WERI-Rb-1 (cell line): ENCODE measurements at regions not wholly inside any gene's neighbourhood (a gene's known extent, or its start where the extent isn't known, plus 50 kb on each side); places are given as distances from the start of the nearest gene placed in this dataset.

Experiments used
- DNase-seq: peaks from one replicate; pipeline ENCODE4 v3.0.0-alpha.2; 2020
- H3K27ac ChIP-seq: fragments of 250-450 bp; sonication (Bioruptor Pico); 2 replicates; pipeline ENCODE4 v1.5.1; 2020; ENCODE audit warnings: mild to moderate bottlenecking, moderate library complexity
- H3K27me3 ChIP-seq: fragments of 250-450 bp; sonication (Bioruptor Pico); 2 replicates; pipeline ENCODE4 v1.5.1; 2021; ENCODE audit warnings: mild to moderate bottlenecking, low read depth, moderate library complexity; ENCODE audit not compliant: insufficient read depth, severe bottlenecking
- H3K36me3 ChIP-seq: fragments of 250-450 bp; sonication (Bioruptor Pico); 2 replicates; pipeline ENCODE4 v1.5.1; 2020; ENCODE audit warnings: mild to moderate bottlenecking, moderate library complexity
- H3K4me3 ChIP-seq: 2 replicates; pipeline ENCODE4 v1.5.1; 2011; ENCODE audit warnings: low read depth, mild to moderate bottlenecking, control low read depth, low read length
- H3K9me3 ChIP-seq: fragments of 250-450 bp; sonication (Bioruptor Pico); 2 replicates; pipeline ENCODE4 v1.5.1; 2021; ENCODE audit warnings: mild to moderate bottlenecking, moderate library complexity; ENCODE audit not compliant: severe bottlenecking
- CTCF ChIP-seq: IDR thresholded peaks from 2 replicates; pipeline ENCODE4 v1.5.1; 2011; ENCODE audit warnings: low read depth, mild to moderate bottlenecking, control low read depth, inconsistent platforms, low read length

GRCh38 chr21:39055167-39055767, 128.0 kb downstream of the PSMG1 start:
- Histone ChIP-seq H3K27me3 (no peaks in the 10 kb centered on the region), H3K9me3 (no peaks in the 10 kb centered on the region), H3K4me3 (no peak overlapping the region), H3K27ac (no peak overlapping the region), H3K36me3 (no peaks in the 10 kb centered on the region)
- DNase-seq, result no peak
- TF ChIP-seq CTCF, result no peak

GRCh38 chr21:39054066-39054465, 129.2 kb downstream of the PSMG1 start:
- H3K4me3 ChIP-seq, result no peak overlapping the region
- no peak for DNase-seq
- H3K27me3 ChIP-seq, result no peaks in the 10 kb centered on the region
- H3K36me3 ChIP-seq, result no peaks in the 10 kb centered on the region
- no peaks in the 10 kb centered on the region for H3K9me3 ChIP-seq
- TF ChIP-seq CTCF, result no peak
- no peak overlapping the region for H3K27ac ChIP-seq

- no peak for DNase-seq
- Histone ChIP-seq H3K27me3 (no peaks in the 10 kb centered on the region), H3K27ac (no peak overlapping the region), H3K36me3 (no peaks in the 10 kb centered on the region), H3K9me3 (no peaks in the 10 kb centered on the region), H3K4me3 (no peak overlapping the region)
- TF ChIP-seq CTCF, result no peak
Observed at GRCh38 chr21:39053126-39053525, 130.1 kb downstream of the PSMG1 start.

- no peak for DNase-seq
- no peaks in the 10 kb centered on the region for H3K36me3 ChIP-seq
- no peak overlapping the region for H3K4me3 ChIP-seq
- no peak for TF ChIP-seq CTCF
- no peaks in the 10 kb centered on the region for H3K9me3 ChIP-seq
- no peak overlapping the region for H3K27ac ChIP-seq
- H3K27me3 ChIP-seq, result no peaks in the 10 kb centered on the region
Observed at GRCh38 chr21:39052718-39053117, 130.5 kb downstream of the PSMG1 start.

- no peak for TF ChIP-seq CTCF
- no peak overlapping the region for H3K27ac ChIP-seq
- no peak for DNase-seq
- H3K27me3 ChIP-seq, result no peaks in the 10 kb centered on the region
- no peak overlapping the region for H3K4me3 ChIP-seq
- no peaks in the 10 kb centered on the region for H3K9me3 ChIP-seq
- no peaks in the 10 kb centered on the region for H3K36me3 ChIP-seq
Observed at GRCh38 chr21:39051588-39051949, 131.7 kb downstream of the PSMG1 start.
